HCT116 (cell line): ENCODE measurements at regions not wholly inside any gene's neighbourhood (a gene's known extent, or its start where the extent isn't known, plus 50 kb on each side); places are given as distances from the start of the nearest gene placed in this dataset.

Experiments used
- ATAC-seq: fragments of 200-7000 bp; cut with Tn5 transposase; 2 replicates; pipeline ENCODE4 v1.9.1; 2020; ENCODE audit warnings: mild to moderate bottlenecking, moderate library complexity
- BruUV-seq: library from RNA; stranded (reverse); fragments of 400-500 nt; replicated peaks from 2 replicates; lab custom pipeline; 2021; lab: Mats Ljungman, UMichigan
- CTCF ChIA-PET: fragments of 300-600 bp; sonication (Branson Sonifier 250); formaldehyde crosslinking; loops from one replicate; lab custom pipeline; 2021; ENCODE audit warnings: antibody characterized with exemption; lab: Charles Lee
- POLR2A ChIA-PET: fragments of 300-600, 350-600 bp; sonication (Branson Sonifier 250); formaldehyde crosslinking; loops from one replicate; lab custom pipeline; 2021; ENCODE audit warnings: antibody characterized with exemption; lab: Charles Lee
- RAD21 ChIA-PET, 2 experiments: fragments of 300-600 bp; sonication (Branson Sonifier 250); formaldehyde crosslinking; loops; one replicate each; lab custom pipeline; 2023; ENCODE audit warnings: low total read pairs in 2 of 2; ENCODE audit not compliant: uncharacterized antibody in 2 of 2, unreplicated experiment in 2 of 2, low non-redundant PET in 1 of 2; lab: Charles Lee
- DNase-seq: peaks from one replicate; pipeline ENCODE4 v3.0.0-alpha.2; 2010; ENCODE audit warnings: low read depth, low spot score
- H2AFZ ChIP-seq: fragments of 200-600 bp; shearing (Covaris generic), sonication (generic); 2 replicates; pipeline ENCODE4 v1.6.1; 2017; ENCODE audit warnings: low read depth, mixed run types, mixed read lengths, antibody characterized with exemption, low read length; ENCODE audit not compliant: poor library complexity, severe bottlenecking
- H3K27ac ChIP-seq: 2 replicates; pipeline ENCODE4 v1.5.1; 2012; ENCODE audit warnings: low read depth, low read length
- H3K27me3 ChIP-seq: fragments of 200-600 bp; sonication (generic); 2 replicates; pipeline ENCODE4 v1.6.1; 2016; ENCODE audit warnings: mixed run types, low read length, mixed read lengths; ENCODE audit not compliant: insufficient read depth
- H3K36me3 ChIP-seq, 2 experiments: fragments of 200-500 bp in 1 of 2; fragments of 200-600 bp in 1 of 2; sonication (Bioruptor generic) in 1 of 2; sonication (generic) in 1 of 2; 2 replicates each; pipeline versions ENCODE4 v1.5.1 to v1.6.1; 2014 to 2016; ENCODE audit warnings: low read length in 2 of 2, inconsistent platforms in 1 of 2, mixed read lengths in 1 of 2, mixed run types in 1 of 2; ENCODE audit not compliant: insufficient read depth in 2 of 2, control insufficient read depth in 1 of 2
- H3K4me1 ChIP-seq, 2 experiments: fragments of 200-600 bp in 1 of 2; sonication (generic) in 1 of 2; 2 replicates each; pipeline versions ENCODE4 v1.5.1 to v1.6.1; 2012 to 2017; ENCODE audit warnings: low read length in 2 of 2, inconsistent platforms in 1 of 2, mild to moderate bottlenecking in 1 of 2, mixed read lengths in 1 of 2, mixed run types in 1 of 2, moderate library complexity in 1 of 2; ENCODE audit not compliant: insufficient read depth in 2 of 2, control insufficient read depth in 1 of 2
- H3K4me2 ChIP-seq: fragments of 200-600 bp; sonication (generic); 2 replicates; pipeline ENCODE4 v1.6.1; 2017; ENCODE audit warnings: mixed run types, low read length, mixed read lengths
- H3K4me3 ChIP-seq, 2 experiments: fragments of 200-600 bp in 1 of 2; sonication (generic) in 1 of 2; replicated peaks in 1 of 2; 2 replicates each; pipeline ENCODE4 v1.5.1; 2011 to 2016; ENCODE audit warnings: low read length in 2 of 2, control low read depth in 1 of 2, low read depth in 1 of 2, mild to moderate bottlenecking in 1 of 2, mixed read lengths in 1 of 2, mixed run types in 1 of 2
- H3K79me2 ChIP-seq: fragments of 200-600 bp; sonication (generic); 2 replicates; pipeline ENCODE4 v1.6.1; 2017; ENCODE audit warnings: mild to moderate bottlenecking, mixed run types, low read length, moderate library complexity, mixed read lengths; ENCODE audit not compliant: insufficient read depth
- H3K9ac ChIP-seq: fragments of 200-600 bp; sonication (generic); 2 replicates; pipeline ENCODE4 v1.6.1; 2016; ENCODE audit warnings: low read length, mixed read lengths
- H3K9me2 ChIP-seq: fragments of 200-600 bp; sonication (generic), shearing (Covaris generic); 2 replicates; pipeline ENCODE4 v1.6.1; 2017; ENCODE audit warnings: mixed run types, mild to moderate bottlenecking, moderate library complexity; ENCODE audit not compliant: insufficient read depth
- H3K9me3 ChIP-seq, 2 experiments: fragments of 200-500 bp in 1 of 2; fragments of 200-600 bp in 1 of 2; sonication (Bioruptor generic) in 1 of 2; sonication (generic) in 1 of 2; 2 replicates each; pipeline ENCODE4 v1.6.1; 2014 to 2017; ENCODE audit warnings: low read length in 2 of 2, mixed read lengths in 2 of 2, inconsistent platforms in 1 of 2, low read depth in 1 of 2, mild to moderate bottlenecking in 1 of 2, mixed run types in 1 of 2, moderate library complexity in 1 of 2; ENCODE audit not compliant: control insufficient read depth in 1 of 2, insufficient read depth in 1 of 2
- H4K20me1 ChIP-seq: fragments of 200-600 bp; sonication (generic), shearing (Covaris generic); 2 replicates; pipeline ENCODE4 v1.6.1; 2017; ENCODE audit warnings: mixed run types, mild to moderate bottlenecking, moderate library complexity; ENCODE audit not compliant: insufficient read depth
- CBX3 ChIP-seq: IDR thresholded peaks from 2 replicates; pipeline ENCODE4 v1.6.1; 2012; ENCODE audit warnings: low read depth
- EGR1 ChIP-seq: IDR thresholded peaks from 2 replicates; pipeline ENCODE4 v1.6.1; 2012; ENCODE audit warnings: low read depth
- EZH2phosphoT487 ChIP-seq: fragments of 200-600 bp; IDR thresholded peaks from 2 replicates; pipeline ENCODE4 v1.6.1; 2018; ENCODE audit warnings: antibody characterized with exemption, borderline replicate concordance
- FOSL1 ChIP-seq: IDR thresholded peaks from 2 replicates; pipeline ENCODE4 v1.6.1; 2012; ENCODE audit warnings: low read depth
- MAX ChIP-seq: IDR thresholded peaks from 2 replicates; pipeline ENCODE4 v1.6.1; 2012
- POLR2AphosphoS5 ChIP-seq: IDR thresholded peaks from 2 replicates; pipeline ENCODE4 v1.6.1; 2011; ENCODE audit warnings: mild to moderate bottlenecking, low read depth, low read length, moderate library complexity
- RAD21 ChIP-seq: IDR thresholded peaks from 2 replicates; pipeline ENCODE4 v1.6.1; 2012; ENCODE audit warnings: low read depth, mild to moderate bottlenecking
- REST ChIP-seq: IDR thresholded peaks from 2 replicates; pipeline ENCODE4 v1.6.1; 2012; ENCODE audit warnings: low read depth
- TCF7L2 ChIP-seq: IDR thresholded peaks from 2 replicates; pipeline ENCODE4 v1.7.0; 2011; ENCODE audit warnings: borderline replicate concordance, inconsistent platforms; ENCODE audit not compliant: insufficient read depth, insufficient read length; ENCODE audit errors: extremely low read depth
- YY1 ChIP-seq: IDR thresholded peaks from 2 replicates; pipeline ENCODE4 v1.6.1; 2011; ENCODE audit warnings: low read length, low read depth, moderate library complexity, mild to moderate bottlenecking; ENCODE audit not compliant: insufficient replicate concordance; ENCODE audit errors: extremely low read depth
- ZBTB33 ChIP-seq: IDR thresholded peaks from 2 replicates; pipeline ENCODE4 v1.6.1; 2011; ENCODE audit warnings: mild to moderate bottlenecking, low read length, moderate library complexity; ENCODE audit not compliant: insufficient replicate concordance; ENCODE audit errors: extremely low read depth
- intact Hi-C: fragments of 100-400 bp; cut with micrococcal nuclease; formaldehyde crosslinking; loops from 2 replicates; pipeline ENCODE4 v1.10.0; 2022

GRCh38 chr16:9340526-9341256, 249.2 kb downstream of the HAPSTR1 start:
- Histone ChIP-seq H3K9me3 (no peaks in the 10 kb centered on the region), H2AFZ (no peak overlapping the region), H3K79me2 (no peaks in the 10 kb centered on the region), H3K4me1 (no peaks in the 10 kb centered on the region), H3K36me3 (no peaks in the 10 kb centered on the region), H3K27ac (no peak overlapping the region), H3K27me3 (peaks cover 12% of the 10 kb centered on the region), H3K9me2 (no peaks in the 10 kb centered on the region), H3K4me2 (no peak overlapping the region), H3K4me3 (no peak overlapping the region), H4K20me1 (no peaks in the 10 kb centered on the region; the same call in 1 of the 2 replicates), H3K9ac (no peak overlapping the region)
- BruUV-seq = no TSS peak
- DNase-seq (no peak), ATAC-seq (no peak)
- no peak for TF ChIP-seq ZBTB33
- POLR2A ChIA-PET = no interaction called here
- RAD21 ChIA-PET = no interaction called here
- intact Hi-C loops = no loop called here
- CTCF ChIA-PET = no interaction called here

GRCh38 chr16:9343276-9343675, 251.8 kb downstream of the HAPSTR1 start:
- intact Hi-C loops = no loop called here
- H3K4me1 ChIP-seq = no peaks in the 10 kb centered on the region
- RAD21 ChIA-PET = no interaction called here
- no TSS peak for BruUV-seq
- CTCF ChIA-PET = no interaction called here
- POLR2A ChIA-PET = no interaction called here
- H4K20me1 ChIP-seq = no peaks in the 10 kb centered on the region
- H2AFZ ChIP-seq = no peak overlapping the region
- no peak overlapping the region for H3K4me2 ChIP-seq
- peaks cover 12% of the 10 kb centered on the region for H3K27me3 ChIP-seq
- no peak overlapping the region for H3K4me3 ChIP-seq
- no peaks in the 10 kb centered on the region for H3K79me2 ChIP-seq
- no peaks in the 10 kb centered on the region for H3K9me2 ChIP-seq
- H3K36me3 ChIP-seq = no peaks in the 10 kb centered on the region
- DNase-seq (no peak), ATAC-seq (no peak)
- H3K9ac ChIP-seq = no peak overlapping the region
- no peaks in the 10 kb centered on the region for H3K9me3 ChIP-seq
- no peak overlapping the region for H3K27ac ChIP-seq
- no peak for TF ChIP-seq CBX3
- no peak for TF ChIP-seq MAX
- TF ChIP-seq EGR1 = no peak
- no peak for TF ChIP-seq FOSL1
- no peak for TF ChIP-seq POLR2AphosphoS5
- no peak for TF ChIP-seq RAD21
- TF ChIP-seq REST = no peak
- TF ChIP-seq EZH2phosphoT487 = no peak
- TF ChIP-seq YY1 = no peak
- no peak for TF ChIP-seq TCF7L2
